ENCODE measurements at regions not wholly inside any gene's neighbourhood (a gene's known extent, or its start where the extent isn't known, plus 50 kb on each side); places are given as distances from the start of the nearest gene placed in this dataset.

DNA sequence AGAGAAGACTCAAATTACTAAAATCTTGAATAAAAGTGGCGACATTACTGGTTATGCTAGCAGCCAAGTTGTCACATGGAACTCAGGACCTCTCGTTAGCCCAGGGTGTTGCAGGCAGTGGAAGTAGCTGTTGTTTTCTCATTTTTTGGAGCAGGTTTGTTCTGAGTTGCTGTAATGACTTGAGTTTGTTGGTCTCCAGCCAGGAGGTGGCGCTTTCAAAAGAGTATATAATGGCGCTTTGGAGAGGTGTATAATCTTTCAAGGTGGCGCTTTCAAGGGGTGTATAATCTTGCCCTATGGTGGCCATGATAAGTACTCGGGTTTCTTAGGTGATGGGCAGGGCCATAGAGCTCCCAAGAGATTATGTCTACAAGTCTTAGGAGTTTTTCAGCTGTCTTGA is 632.7 kb downstream of the NTRK3 start:
- no peaks in the 10 kb centered on the region for H3K9me3 ChIP-seq
- H3K27me3 ChIP-seq = no peaks in the 10 kb centered on the region
- H3K4me1 ChIP-seq = no peaks in the 10 kb centered on the region
- no peaks in the 10 kb centered on the region for H3K36me3 ChIP-seq
- intact Hi-C loops (cut with DNase I) = no loop called here
- H3K27ac ChIP-seq = no peak overlapping the region
- DNase-seq (no peak), ATAC-seq (no peak)
- no peak overlapping the region for H3K4me3 ChIP-seq
- TF ChIP-seq, protein P1, sequence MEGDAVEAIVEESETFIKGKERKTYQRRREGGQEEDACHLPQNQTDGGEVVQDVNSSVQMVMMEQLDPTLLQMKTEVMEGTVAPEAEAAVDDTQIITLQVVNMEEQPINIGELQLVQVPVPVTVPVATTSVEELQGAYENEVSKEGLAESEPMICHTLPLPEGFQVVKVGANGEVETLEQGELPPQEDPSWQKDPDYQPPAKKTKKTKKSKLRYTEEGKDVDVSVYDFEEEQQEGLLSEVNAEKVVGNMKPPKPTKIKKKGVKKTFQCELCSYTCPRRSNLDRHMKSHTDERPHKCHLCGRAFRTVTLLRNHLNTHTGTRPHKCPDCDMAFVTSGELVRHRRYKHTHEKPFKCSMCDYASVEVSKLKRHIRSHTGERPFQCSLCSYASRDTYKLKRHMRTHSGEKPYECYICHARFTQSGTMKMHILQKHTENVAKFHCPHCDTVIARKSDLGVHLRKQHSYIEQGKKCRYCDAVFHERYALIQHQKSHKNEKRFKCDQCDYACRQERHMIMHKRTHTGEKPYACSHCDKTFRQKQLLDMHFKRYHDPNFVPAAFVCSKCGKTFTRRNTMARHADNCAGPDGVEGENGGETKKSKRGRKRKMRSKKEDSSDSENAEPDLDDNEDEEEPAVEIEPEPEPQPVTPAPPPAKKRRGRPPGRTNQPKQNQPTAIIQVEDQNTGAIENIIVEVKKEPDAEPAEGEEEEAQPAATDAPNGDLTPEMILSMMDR (IDR thresholded peaks at IDR 0.05) = no peak

DNA sequence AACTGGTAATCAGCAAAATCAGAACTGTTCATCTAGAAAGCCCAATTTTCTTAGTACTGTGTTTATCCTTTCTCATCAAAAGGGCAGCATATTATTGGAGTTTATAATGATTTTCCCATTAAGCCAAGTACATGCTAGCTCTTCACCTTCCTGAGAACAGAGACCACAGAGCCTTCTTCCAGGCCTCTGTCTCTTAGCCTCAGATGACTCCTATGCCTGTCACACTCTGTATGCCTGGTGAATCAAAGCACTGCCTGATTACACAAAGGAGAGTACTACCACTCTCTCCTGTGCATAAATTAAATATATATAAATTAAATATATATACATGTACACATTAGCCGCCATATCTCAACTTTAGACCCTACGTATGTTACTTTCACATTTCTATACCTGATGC is 636.1 kb downstream of the NTRK3 start:
- peaks cover 5% of the 10 kb centered on the region for H3K4me1 ChIP-seq
- no peaks in the 10 kb centered on the region for H3K36me3 ChIP-seq
- intact Hi-C loops (cut with DNase I) = no loop called here
- no peak for DNase-seq
- no peak overlapping the region for H3K27ac ChIP-seq
- H3K4me3 ChIP-seq = no peak overlapping the region
- no peaks in the 10 kb centered on the region for H3K9me3 ChIP-seq
- TF ChIP-seq, protein P1 (IDR thresholded peaks at IDR 0.05) = no peak
- no peaks in the 10 kb centered on the region for H3K27me3 ChIP-seq
- no peak for ATAC-seq

DNA sequence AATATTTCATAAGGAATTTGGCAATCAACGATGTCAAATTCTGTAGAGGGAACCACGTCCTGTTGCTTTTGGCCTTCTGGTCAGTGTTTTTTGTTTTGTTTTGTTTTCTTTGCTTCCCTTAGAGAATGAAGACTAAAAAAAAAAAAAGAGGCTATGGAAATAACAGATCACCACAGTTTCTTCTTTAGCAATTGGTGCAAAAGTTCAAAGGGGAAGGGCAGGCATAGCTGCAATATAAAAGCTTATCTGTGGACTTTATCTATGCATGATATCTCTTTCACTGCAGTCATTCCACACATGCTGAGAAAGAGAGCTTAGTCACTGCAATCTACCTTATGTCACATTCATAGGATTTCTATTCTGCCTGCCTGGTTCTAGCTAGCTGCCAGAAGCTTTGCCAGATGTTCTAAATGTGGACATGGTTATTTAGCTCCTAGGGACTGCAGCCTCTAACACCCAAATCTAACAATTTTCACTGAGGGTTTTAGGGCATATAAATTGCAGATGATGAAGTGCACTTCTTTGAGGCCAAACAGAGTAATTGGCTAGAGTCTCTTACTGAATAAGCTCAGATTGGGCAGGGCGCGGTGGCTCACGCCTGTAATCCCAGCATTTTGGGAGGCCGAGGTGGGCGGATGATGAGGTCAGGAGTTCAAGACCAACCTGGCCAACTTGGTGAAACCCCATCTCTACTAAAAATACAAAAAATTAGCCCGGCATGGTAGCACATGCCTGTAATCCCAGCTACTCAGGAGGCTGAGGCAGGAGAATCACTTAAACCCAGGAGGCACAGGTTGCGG is 637.2 kb downstream of the NTRK3 start:
- Histone ChIP-seq H3K27ac (no peak overlapping the region), H3K27me3 (no peaks in the 10 kb centered on the region)
- intact Hi-C loops (cut with DNase I) = no loop called here

DNA sequence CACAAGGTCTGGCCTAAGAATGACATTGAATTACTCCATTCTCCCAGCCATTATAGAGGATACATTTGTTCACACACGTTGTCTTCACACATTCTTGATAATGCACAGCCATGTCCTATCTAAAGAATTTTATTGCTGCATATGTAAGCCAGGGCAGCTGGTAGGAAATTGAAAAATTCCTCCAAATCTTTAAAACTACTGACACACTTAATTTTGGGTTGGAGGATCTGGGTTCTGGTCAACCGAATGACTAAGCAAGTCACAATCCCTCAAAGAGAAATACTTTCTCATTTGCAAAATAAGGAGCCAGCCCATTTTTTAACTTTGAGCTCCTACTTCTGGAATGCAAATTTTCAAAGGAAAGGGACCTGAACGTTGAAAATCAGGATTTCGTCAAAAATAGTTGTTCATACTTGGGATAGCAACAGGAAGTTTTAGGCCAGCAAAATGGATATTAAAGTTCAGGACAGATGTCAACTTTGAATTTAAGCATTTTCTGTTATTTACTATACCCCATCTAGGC is 638.3 kb downstream of the NTRK3 start:
- TF ChIP-seq, protein P1 (IDR thresholded peaks at IDR 0.05) = no peak
- Histone ChIP-seq H3K27me3 (no peaks in the 10 kb centered on the region), H3K27ac (no peak overlapping the region), H3K36me3 (no peaks in the 10 kb centered on the region), H3K9me3 (no peaks in the 10 kb centered on the region), H3K4me3 (no peak overlapping the region), H3K4me1 (peaks cover 5% of the 10 kb centered on the region)
- intact Hi-C loops (cut with DNase I) = no loop called here
- no peak for ATAC-seq
- DNase-seq = no peak

More for the DNA sequence above, 637.2 kb downstream of the NTRK3 start:
- TF ChIP-seq, protein P1 (IDR thresholded peaks at IDR 0.05) = no peak
- H3K4me1 ChIP-seq = peaks cover 5% of the 10 kb centered on the region
- ATAC-seq (no peak), DNase-seq (no peak)
- no peak overlapping the region for H3K4me3 ChIP-seq
- no peaks in the 10 kb centered on the region for H3K9me3 ChIP-seq
- H3K36me3 ChIP-seq = no peaks in the 10 kb centered on the region

DNA sequence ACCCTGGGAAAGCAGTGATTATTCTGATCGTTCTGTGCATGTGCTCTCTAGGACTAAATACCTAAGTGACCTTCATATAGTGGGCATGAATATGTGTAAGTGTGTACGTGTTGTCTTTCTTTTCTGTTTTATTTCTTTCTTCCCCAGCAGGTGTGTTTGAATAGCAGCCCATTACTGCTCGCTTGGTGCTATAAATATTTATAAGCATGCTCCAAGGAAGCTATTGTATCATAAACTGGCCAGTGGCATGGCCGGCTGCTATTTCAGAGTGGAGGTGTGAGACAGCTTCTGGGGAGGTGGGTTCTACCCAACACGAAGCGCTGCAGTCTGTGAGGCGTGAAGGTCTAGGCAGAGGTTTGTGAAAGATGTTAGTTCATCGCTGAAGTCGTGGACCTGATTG is 641.8 kb downstream of the NTRK3 start:
- Histone ChIP-seq H3K36me3 (no peaks in the 10 kb centered on the region), H3K27ac (no peak overlapping the region), H3K27me3 (no peaks in the 10 kb centered on the region), H3K4me3 (no peak overlapping the region), H3K4me1 (peaks cover 5% of the 10 kb centered on the region), H3K9me3 (no peaks in the 10 kb centered on the region)
- DNase-seq (no peak), ATAC-seq (no peak)
- intact Hi-C loops (cut with DNase I) = no loop called here
- TF ChIP-seq, protein P1 (IDR thresholded peaks at IDR 0.05) = no peak
